Body of pancreas (tissue), 4 donors: ENCODE measurements at regions not wholly inside any gene's neighbourhood (a gene's known extent, or its start where the extent isn't known, plus 50 kb on each side); places are given as distances from the start of the nearest gene placed in this dataset.

Experiments
- POLR2A ChIP-seq, 3 donors: fragments of 450-650 bp; IDR thresholded peaks; one replicate each; pipeline ENCODE4 v1.6.1; 2016; ENCODE audit warnings: antibody characterized with exemption in 3 of 3, mild to moderate bottlenecking in 2 of 3
- TF ChIP-seq, protein P1 (sequence below), 7 experiments: fragments of 450-650 bp in 4 of 7; fragments of 200-600 bp in 3 of 7; sonication (generic) in 3 of 7; IDR thresholded peaks; one replicate each; pipeline ENCODE4 v1.5.1; 2016 to 2019; ENCODE audit warnings: antibody characterized with exemption in 7 of 7

DNA sequence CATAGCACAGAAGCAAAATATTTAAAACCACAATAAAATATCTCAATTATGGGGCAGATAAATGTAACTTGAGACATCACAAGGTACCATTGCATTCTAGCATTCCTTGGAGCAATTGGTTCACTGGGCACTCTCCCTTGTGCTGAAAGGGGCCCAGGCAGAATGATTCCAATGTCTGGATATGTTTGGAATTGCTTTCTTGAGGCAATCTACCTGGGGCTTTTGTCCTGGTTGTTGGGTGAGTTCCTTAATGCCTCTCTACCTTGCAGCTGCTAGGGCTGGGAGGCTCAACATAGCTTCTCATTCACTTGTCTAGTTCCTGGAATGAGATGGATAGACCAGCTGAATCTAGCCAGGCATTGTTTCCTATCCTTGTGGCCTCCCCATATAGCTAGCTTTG is 539.6 kb upstream of the FSHR start:
- TF ChIP-seq, protein P1, sequence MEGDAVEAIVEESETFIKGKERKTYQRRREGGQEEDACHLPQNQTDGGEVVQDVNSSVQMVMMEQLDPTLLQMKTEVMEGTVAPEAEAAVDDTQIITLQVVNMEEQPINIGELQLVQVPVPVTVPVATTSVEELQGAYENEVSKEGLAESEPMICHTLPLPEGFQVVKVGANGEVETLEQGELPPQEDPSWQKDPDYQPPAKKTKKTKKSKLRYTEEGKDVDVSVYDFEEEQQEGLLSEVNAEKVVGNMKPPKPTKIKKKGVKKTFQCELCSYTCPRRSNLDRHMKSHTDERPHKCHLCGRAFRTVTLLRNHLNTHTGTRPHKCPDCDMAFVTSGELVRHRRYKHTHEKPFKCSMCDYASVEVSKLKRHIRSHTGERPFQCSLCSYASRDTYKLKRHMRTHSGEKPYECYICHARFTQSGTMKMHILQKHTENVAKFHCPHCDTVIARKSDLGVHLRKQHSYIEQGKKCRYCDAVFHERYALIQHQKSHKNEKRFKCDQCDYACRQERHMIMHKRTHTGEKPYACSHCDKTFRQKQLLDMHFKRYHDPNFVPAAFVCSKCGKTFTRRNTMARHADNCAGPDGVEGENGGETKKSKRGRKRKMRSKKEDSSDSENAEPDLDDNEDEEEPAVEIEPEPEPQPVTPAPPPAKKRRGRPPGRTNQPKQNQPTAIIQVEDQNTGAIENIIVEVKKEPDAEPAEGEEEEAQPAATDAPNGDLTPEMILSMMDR (IDR thresholded peaks at IDR 0.05): no peak
- TF ChIP-seq POLR2A (IDR thresholded peaks at IDR 0.05): no peak
